OCI-LY7 (cell line): ENCODE measurements at regions not wholly inside any gene's neighbourhood (a gene's known extent, or its start where the extent isn't known, plus 50 kb on each side); places are given as distances from the start of the nearest gene placed in this dataset.
A peak's percentile ranks its signal among the peaks of the same experiment; 100 is the strongest.

Source experiments
- BruUV-seq: library from RNA; stranded (reverse); fragments of 400-500 nt; replicated peaks from 2 replicates; lab custom pipeline; 2021; lab: Mats Ljungman, UMichigan
- CTCF ChIA-PET: fragments of 300-600 bp; sonication (Branson Sonifier 250); formaldehyde crosslinking; loops from one replicate; lab custom pipeline; 2022; ENCODE audit warnings: antibody characterized with exemption; ENCODE audit not compliant: unreplicated experiment; lab: Charles Lee
- POLR2A ChIA-PET: fragments of 300-600 bp; sonication (Branson Sonifier 250); formaldehyde crosslinking; loops from one replicate; lab custom pipeline; 2022; ENCODE audit warnings: antibody characterized with exemption; lab: Charles Lee
- DNase-seq: peaks from one replicate; pipeline ENCODE4 v3.0.0-alpha.2; 2015; ENCODE audit warnings: low spot score
- H2AFZ ChIP-seq: fragments of 200-600 bp; sonication (generic), shearing (Covaris generic); 2 replicates; pipeline ENCODE4 v1.6.1; 2014; ENCODE audit warnings: mild to moderate bottlenecking, antibody characterized with exemption, low read length, moderate library complexity
- H3K27ac ChIP-seq: fragments of 200-600 bp; sonication (generic); 2 replicates; pipeline ENCODE4 v1.5.1; 2014; ENCODE audit warnings: mixed run types, low read depth, mild to moderate bottlenecking, moderate library complexity, low read length, inconsistent platforms; ENCODE audit not compliant: poor library complexity, severe bottlenecking
- H3K36me3 ChIP-seq: fragments of 200-600 bp; sonication (generic); 2 replicates; pipeline ENCODE4 v1.6.1; 2014; ENCODE audit warnings: mild to moderate bottlenecking, antibody characterized with exemption, low read length, moderate library complexity, mixed read lengths; ENCODE audit not compliant: insufficient read depth
- H3K4me1 ChIP-seq: fragments of 200-600 bp; sonication (generic); 2 replicates; pipeline ENCODE4 v1.5.1; 2014; ENCODE audit warnings: mild to moderate bottlenecking, low read length; ENCODE audit not compliant: insufficient read depth, poor library complexity, severe bottlenecking
- H3K4me2 ChIP-seq: fragments of 200-600 bp; sonication (generic); 2 replicates; pipeline ENCODE4 v1.6.1; 2014; ENCODE audit warnings: mild to moderate bottlenecking, low read length
- H3K4me3 ChIP-seq: fragments of 200-600 bp; sonication (generic); 2 replicates; pipeline ENCODE4 v1.5.1; 2014; ENCODE audit warnings: mild to moderate bottlenecking, low read depth, low read length; ENCODE audit not compliant: poor library complexity, severe bottlenecking
- H3K79me2 ChIP-seq: fragments of 200-600 bp; sonication (generic); 2 replicates; pipeline ENCODE4 v1.6.1; 2016; ENCODE audit warnings: low read depth, mild to moderate bottlenecking, low read length, moderate library complexity, mixed read lengths; ENCODE audit not compliant: insufficient read depth
- H3K9me2 ChIP-seq: fragments of 200-600 bp; sonication (generic); 2 replicates; pipeline ENCODE4 v1.6.1; 2016; ENCODE audit warnings: mild to moderate bottlenecking, low read length, mixed read lengths; ENCODE audit not compliant: insufficient read depth
- H3K9me3 ChIP-seq: fragments of 200-600 bp; sonication (generic); 2 replicates; pipeline ENCODE4 v1.6.1; 2014; ENCODE audit warnings: mild to moderate bottlenecking, mixed run types, low read length, mixed read lengths
- H4K20me1 ChIP-seq: fragments of 200-600 bp; sonication (generic); 2 replicates; pipeline ENCODE4 v1.6.1; 2014; ENCODE audit warnings: mild to moderate bottlenecking, antibody characterized with exemption, low read length, moderate library complexity, mixed read lengths; ENCODE audit not compliant: insufficient read depth
- CTCF ChIP-seq: fragments of 200-600 bp; sonication (generic); conservative IDR thresholded peaks from 2 replicates; pipeline ENCODE4 v1.5.1; 2014; ENCODE audit warnings: mild to moderate bottlenecking, antibody characterized with exemption, low read length, moderate library complexity, mixed read lengths
- EZH2phosphoT487 ChIP-seq: fragments of 200-600 bp; sonication (generic); IDR thresholded peaks from 2 replicates; pipeline ENCODE4 v1.6.1; 2018; ENCODE audit warnings: low read depth, borderline replicate concordance, mild to moderate bottlenecking, mixed run types, antibody characterized with exemption, low read length, moderate library complexity, mixed read lengths
- intact Hi-C: fragments of 100-400 bp; cut with micrococcal nuclease; formaldehyde crosslinking; loops from one replicate; pipeline ENCODE4 v1.10.0; 2022; ENCODE audit not compliant: unreplicated experiment

- intact Hi-C loops, result no loop called here
- no peak overlapping the region for H3K27ac ChIP-seq
- no peak overlapping the region for H3K4me3 ChIP-seq
- POLR2A ChIA-PET, result no interaction called here
- no peaks in the 10 kb centered on the region for H4K20me1 ChIP-seq
- DNase-seq, result peak; percentile 14
- H3K9me2 ChIP-seq, result no peaks in the 10 kb centered on the region
- BruUV-seq, result no TSS peak
- H3K4me1 ChIP-seq, result no peaks in the 10 kb centered on the region
- no peaks in the 10 kb centered on the region for H3K79me2 ChIP-seq
- TF ChIP-seq EZH2phosphoT487 (no peak), CTCF (peak; percentile 73)
- H3K4me2 ChIP-seq, result no peak overlapping the region
- no peak overlapping the region for H2AFZ ChIP-seq
- CTCF ChIA-PET, result no interaction called here
- 0 out of 2 replicates have a peak, but pooled peaks cover 7% of the 10 kb centered on the region for H3K9me3 ChIP-seq
- H3K36me3 ChIP-seq, result no peaks in the 10 kb centered on the region
These were observed 419.9 kb downstream of the PTPRU start for GRCh38 chr1:29655945-29656850.

GRCh38 chr1:29655145-29655544 lies 418.8 kb downstream of the PTPRU start:
- intact Hi-C loops, result no loop called here
- TF ChIP-seq EZH2phosphoT487 (no peak), CTCF (no peak)
- BruUV-seq, result no TSS peak
- Histone ChIP-seq H3K4me1 (no peaks in the 10 kb centered on the region), H3K4me2 (no peak overlapping the region), H3K9me2 (no peaks in the 10 kb centered on the region), H3K79me2 (no peaks in the 10 kb centered on the region), H2AFZ (no peak overlapping the region), H3K36me3 (no peaks in the 10 kb centered on the region), H3K4me3 (no peak overlapping the region), H4K20me1 (no peaks in the 10 kb centered on the region), H3K27ac (no peak overlapping the region), H3K9me3 (0 out of 2 replicates have a peak, but pooled peaks cover 7% of the 10 kb centered on the region)
- DNase-seq, result no peak
- POLR2A ChIA-PET, result no interaction called here
- CTCF ChIA-PET, result no interaction called here

DNA sequence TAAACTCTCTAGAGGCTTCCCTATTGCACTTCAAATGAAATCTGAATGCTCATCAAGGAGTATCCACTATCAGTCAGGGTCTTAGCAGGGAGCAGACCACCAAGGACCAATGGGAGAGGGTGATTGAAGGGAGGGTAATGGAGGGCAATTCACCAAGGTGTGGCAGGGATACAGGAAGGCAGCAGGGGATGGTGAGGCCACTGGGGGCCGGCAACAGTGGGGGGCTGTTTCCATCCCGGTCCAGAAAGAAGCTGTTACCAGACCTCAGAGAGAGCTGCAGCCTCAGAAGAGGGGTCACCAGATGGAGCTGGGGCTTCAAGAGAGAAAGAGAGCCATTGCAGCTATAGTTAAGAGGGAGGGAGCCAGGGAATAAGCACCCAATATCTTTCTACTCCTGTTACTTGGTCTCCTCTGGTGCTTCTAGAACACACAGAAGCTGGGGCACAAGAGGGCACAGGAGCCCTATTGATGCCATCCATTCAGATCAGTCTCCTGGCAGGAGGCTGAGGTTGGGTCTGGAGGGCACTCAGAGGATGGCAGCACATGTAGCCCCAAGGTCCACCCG lies 417.6 kb downstream of the PTPRU start:
- Histone ChIP-seq H2AFZ (no peak overlapping the region), H3K4me2 (no peak overlapping the region), H3K4me1 (no peaks in the 10 kb centered on the region), H3K36me3 (no peaks in the 10 kb centered on the region), H4K20me1 (no peaks in the 10 kb centered on the region), H3K27ac (no peak overlapping the region), H3K9me3 (no peaks in the 10 kb centered on the region), H3K4me3 (no peak overlapping the region), H3K79me2 (no peaks in the 10 kb centered on the region), H3K9me2 (no peaks in the 10 kb centered on the region)
- no TSS peak for BruUV-seq
- DNase-seq, result no peak
- ChIA-PET POLR2A (no interaction called here), CTCF (no interaction called here)
- TF ChIP-seq EZH2phosphoT487 (no peak), CTCF (no peak)
- intact Hi-C loops, result no loop called here
